GM23338 (cell line): ENCODE measurements at regions not wholly inside any gene's neighbourhood (a gene's known extent, or its start where the extent isn't known, plus 50 kb on each side); places are given as distances from the start of the nearest gene placed in this dataset.

Source experiments
- EZH2 ChIP-seq: fragments of 200-600 bp; sonication (generic); IDR thresholded peaks from one replicate; pipeline ENCODE4 v1.8.0; 2017; ENCODE audit warnings: antibody characterized with exemption, mild to moderate bottlenecking, low read depth; ENCODE audit not compliant: unreplicated experiment
- JUNB ChIP-seq: IDR thresholded peaks from one replicate; pipeline ENCODE4 v1.6.1; 2016; ENCODE audit warnings: antibody characterized with exemption; ENCODE audit not compliant: unreplicated experiment
- POLR2AphosphoS5 ChIP-seq: IDR thresholded peaks from 2 replicates; pipeline ENCODE4 v1.6.1; 2016; ENCODE audit warnings: antibody characterized with exemption, low read depth
- ZNF114 ChIP-seq: fragments of 250-450 bp; sonication (Bioruptor Pico); IDR thresholded peaks from 2 replicates; pipeline ENCODE4 v1.5.0; 2020; ENCODE audit warnings: mild to moderate bottlenecking, moderate library complexity
- TF ChIP-seq, protein P1 (sequence below), 2 experiments: fragments of 200-600 bp in 1 of 2; sonication (generic) in 1 of 2; conservative IDR thresholded peaks; 2 replicates each; pipeline versions ENCODE4 v1.5.1 to v1.6.1; 2016 to 2017; ENCODE audit warnings: antibody characterized with exemption in 2 of 2, low read depth in 2 of 2, mild to moderate bottlenecking in 2 of 2, moderate library complexity in 1 of 2

DNA sequence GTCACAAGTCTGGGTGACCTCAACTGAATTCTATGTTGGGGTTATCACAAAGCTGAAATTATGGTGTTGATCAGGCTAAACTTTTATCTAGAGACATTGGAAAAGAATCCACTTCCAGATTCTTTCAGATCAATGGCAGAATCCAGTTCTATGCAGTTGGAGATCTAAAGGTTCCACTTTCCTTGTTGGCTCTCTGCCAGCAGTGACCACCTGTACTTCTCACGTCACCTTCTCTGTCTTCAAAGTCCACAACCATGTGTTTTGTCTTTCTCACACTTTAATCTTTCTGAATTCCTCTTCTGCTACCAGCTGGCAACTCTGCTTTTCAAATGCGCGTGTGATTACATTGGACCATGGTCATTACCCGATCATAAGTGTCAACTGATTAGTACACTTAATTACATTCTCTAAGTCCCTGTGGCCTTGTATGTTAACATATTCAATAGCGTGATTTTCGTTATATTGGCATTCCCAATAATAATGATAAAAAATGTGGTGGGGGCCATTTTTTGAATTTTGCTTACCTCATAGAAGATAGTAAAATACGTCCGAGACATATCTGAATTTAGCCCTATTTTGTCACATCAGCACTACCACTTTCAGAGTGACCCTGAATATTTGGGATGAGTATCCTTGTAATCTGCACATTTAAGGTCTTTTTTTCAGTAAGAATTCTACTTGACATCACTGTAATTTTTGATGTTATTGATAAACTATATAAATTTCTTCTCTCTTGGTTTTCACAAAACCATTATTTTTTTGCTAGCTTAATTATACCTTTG, 73.7 kb upstream of the PRDM9 start:
- TF ChIP-seq, protein P1, sequence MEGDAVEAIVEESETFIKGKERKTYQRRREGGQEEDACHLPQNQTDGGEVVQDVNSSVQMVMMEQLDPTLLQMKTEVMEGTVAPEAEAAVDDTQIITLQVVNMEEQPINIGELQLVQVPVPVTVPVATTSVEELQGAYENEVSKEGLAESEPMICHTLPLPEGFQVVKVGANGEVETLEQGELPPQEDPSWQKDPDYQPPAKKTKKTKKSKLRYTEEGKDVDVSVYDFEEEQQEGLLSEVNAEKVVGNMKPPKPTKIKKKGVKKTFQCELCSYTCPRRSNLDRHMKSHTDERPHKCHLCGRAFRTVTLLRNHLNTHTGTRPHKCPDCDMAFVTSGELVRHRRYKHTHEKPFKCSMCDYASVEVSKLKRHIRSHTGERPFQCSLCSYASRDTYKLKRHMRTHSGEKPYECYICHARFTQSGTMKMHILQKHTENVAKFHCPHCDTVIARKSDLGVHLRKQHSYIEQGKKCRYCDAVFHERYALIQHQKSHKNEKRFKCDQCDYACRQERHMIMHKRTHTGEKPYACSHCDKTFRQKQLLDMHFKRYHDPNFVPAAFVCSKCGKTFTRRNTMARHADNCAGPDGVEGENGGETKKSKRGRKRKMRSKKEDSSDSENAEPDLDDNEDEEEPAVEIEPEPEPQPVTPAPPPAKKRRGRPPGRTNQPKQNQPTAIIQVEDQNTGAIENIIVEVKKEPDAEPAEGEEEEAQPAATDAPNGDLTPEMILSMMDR (conservative IDR thresholded peaks at IDR 0.05; ENCODE audit: low read depth in 2 of 2): no peak
- no peak for TF ChIP-seq POLR2AphosphoS5
- no peak for TF ChIP-seq JUNB
- no peak for TF ChIP-seq ZNF114 (CRISPR knock-in tag)
- no peak for TF ChIP-seq EZH2
